Activated CD8-positive, alpha-beta T cell treated with anti-CD3 and anti-CD28 coated beads for 36 hours (primary cell): ENCODE measurements at regions not wholly inside any gene's neighbourhood (a gene's known extent, or its start where the extent isn't known, plus 50 kb on each side); places are given as distances from the start of the nearest gene placed in this dataset.

Experiments
- ATAC-seq: fragments of 200-7000 bp; cut with Tn5 transposase; one replicate; pipeline ENCODE4 v1.10.0; 2021; ENCODE audit warnings: mild to moderate bottlenecking, moderate library complexity
- CTCF ChIA-PET: fragments of 350-600 bp; sonication (Branson Sonifier 250); formaldehyde crosslinking; loops from one replicate; lab custom pipeline; 2021; ENCODE audit warnings: antibody characterized with exemption; lab: Charles Lee
- POLR2A ChIA-PET: fragments of 350-600 bp; sonication (Branson Sonifier 250); formaldehyde crosslinking; loops from one replicate; lab custom pipeline; 2021; ENCODE audit warnings: antibody characterized with exemption; lab: Charles Lee
- DNase-seq: peaks from one replicate; pipeline ENCODE4 v3.0.0-alpha.2; 2020
- H3K27ac Mint-ChIP-seq: one replicate; pipeline ENCODE4 v1.8.0; 2021; ENCODE audit warnings: mild to moderate bottlenecking, mixed read lengths
- H3K27me3 Mint-ChIP-seq: one replicate; pipeline ENCODE4 v1.8.0; 2021; ENCODE audit warnings: mixed read lengths
- H3K36me3 Mint-ChIP-seq: one replicate; pipeline ENCODE4 v1.8.0; 2021; ENCODE audit warnings: low read depth, mixed read lengths
- H3K4me1 Mint-ChIP-seq: one replicate; pipeline ENCODE4 v1.8.0; 2021; ENCODE audit warnings: low read depth, mixed read lengths
- H3K4me3 Mint-ChIP-seq: one replicate; pipeline ENCODE4 v1.8.0; 2021; ENCODE audit warnings: mild to moderate bottlenecking, moderate library complexity, mixed read lengths
- H3K9me3 Mint-ChIP-seq: one replicate; pipeline ENCODE4 v1.8.0; 2021; ENCODE audit warnings: mixed read lengths
- CTCF ChIP-seq: fragments of 200-600 bp; IDR thresholded peaks from one replicate; pipeline ENCODE4 v1.8.0; 2022; ENCODE audit warnings: antibody characterized with exemption, mild to moderate bottlenecking
- intact Hi-C: fragments of 100-400 bp; cut with micrococcal nuclease; formaldehyde crosslinking; loops from one replicate; pipeline ENCODE4 v1.10.0; 2022

GRCh38 chr2:41935002-41935401 is 112.8 kb upstream of the PKDCC start:
- DNase-seq (no peak), ATAC-seq (no peak)
- Mint-ChIP-seq H3K27ac (no peak overlapping the region), H3K4me3 (no peak overlapping the region), H3K36me3 (no peaks in the 10 kb centered on the region), H3K9me3 (no peaks in the 10 kb centered on the region), H3K4me1 (no peaks in the 10 kb centered on the region), H3K27me3 (peaks cover 6% of the 10 kb centered on the region)
- intact Hi-C loops, result no loop called here
- TF ChIP-seq CTCF, result no peak
- CTCF ChIA-PET, result no interaction called here
- POLR2A ChIA-PET, result interaction anchor here (0.7 to 1.2 kb wide), 2 partner anchors 25 to 286 kb away, joined by 3 to 4 read pairs; no protein-coding TSS in a partner anchor

GRCh38 chr2:41935825-41936224 is 112.0 kb upstream of the PKDCC start:
- no peaks in the 10 kb centered on the region for H3K9me3 Mint-ChIP-seq
- intact Hi-C loops, result no loop called here
- no peaks in the 10 kb centered on the region for H3K36me3 Mint-ChIP-seq
- ATAC-seq (no peak), DNase-seq (no peak)
- H3K27me3 Mint-ChIP-seq, result peaks cover 8% of the 10 kb centered on the region
- no peak for TF ChIP-seq CTCF
- ChIA-PET POLR2A (interaction anchor here (1.2 kb wide), 1 partner anchor 25 kb away, joined by 4 read pairs; no protein-coding TSS in a partner anchor), CTCF (no interaction called here)
- H3K4me3 Mint-ChIP-seq, result no peak overlapping the region
- no peaks in the 10 kb centered on the region for H3K4me1 Mint-ChIP-seq
- H3K27ac Mint-ChIP-seq, result no peak overlapping the region

- no peaks in the 10 kb centered on the region for H3K36me3 Mint-ChIP-seq
- no peak for ATAC-seq
- no peaks in the 10 kb centered on the region for H3K9me3 Mint-ChIP-seq
- no peak overlapping the region for H3K27ac Mint-ChIP-seq
- no peak for DNase-seq
- peaks cover 5% of the 10 kb centered on the region for H3K27me3 Mint-ChIP-seq
- ChIA-PET POLR2A (no interaction called here), CTCF (interaction anchor here (1.4 kb wide), 1 partner anchor 14 kb away, joined by 3 read pairs; no protein-coding TSS in a partner anchor)
- no peaks in the 10 kb centered on the region for H3K4me1 Mint-ChIP-seq
- intact Hi-C loops, result no loop called here
- no peak for TF ChIP-seq CTCF
- H3K4me3 Mint-ChIP-seq, result no peak overlapping the region
Observed at GRCh38 chr2:41936771-41937463, 110.9 kb upstream of the PKDCC start.

GRCh38 chr2:41937464-41937906 is 110.3 kb upstream of the PKDCC start:
- no peak overlapping the region for H3K4me3 Mint-ChIP-seq
- no peaks in the 10 kb centered on the region for H3K4me1 Mint-ChIP-seq
- H3K36me3 Mint-ChIP-seq, result no peaks in the 10 kb centered on the region
- TF ChIP-seq CTCF, result no peak
- ChIA-PET CTCF (interaction anchor here (1.4 kb wide), 1 partner anchor 15 kb away, joined by 3 read pairs; no protein-coding TSS in a partner anchor), POLR2A (no interaction called here)
- no peak overlapping the region for H3K27ac Mint-ChIP-seq
- DNase-seq, result no peak
- no peaks in the 10 kb centered on the region for H3K9me3 Mint-ChIP-seq
- H3K27me3 Mint-ChIP-seq, result peaks cover 5% of the 10 kb centered on the region
- intact Hi-C loops, result no loop called here
- ATAC-seq, result no peak

GRCh38 chr2:41937921-41938708 is 109.7 kb upstream of the PKDCC start:
- TF ChIP-seq CTCF, result no peak
- Mint-ChIP-seq H3K36me3 (no peaks in the 10 kb centered on the region), H3K9me3 (no peaks in the 10 kb centered on the region), H3K4me1 (no peaks in the 10 kb centered on the region), H3K4me3 (no peak overlapping the region), H3K27ac (no peak overlapping the region), H3K27me3 (peaks cover 5% of the 10 kb centered on the region)
- POLR2A ChIA-PET, result no interaction called here
- intact Hi-C loops, result no loop called here
- no peak for ATAC-seq
- CTCF ChIA-PET, result interaction anchor here (1.4 kb wide), 1 partner anchor 15 kb away, joined by 3 read pairs; no protein-coding TSS in a partner anchor
- no peak for DNase-seq
